HG03342 (cell line): ENCODE measurements at regions not wholly inside any gene's neighbourhood (a gene's known extent, or its start where the extent isn't known, plus 50 kb on each side); places are given as distances from the start of the nearest gene placed in this dataset.
"Not testable (repeated sequence)": the region's sequence is repeated elsewhere in the genome, so short reads cannot be mapped to it uniquely, and the experiment has no call there.

Source experiments
- ATAC-seq: cut with Tn5 transposase; IDR thresholded peaks from one replicate; pipeline ENCODE4 v1.9.1; 2021; ENCODE audit warnings: mild to moderate bottlenecking, moderate library complexity; ENCODE audit not compliant: unreplicated experiment

GRCh38 chr4:138113819-138114400 lies 128.2 kb downstream of the SLC7A11 start:
- ATAC-seq = peak; percentile 27

- ATAC-seq = not testable (repeated sequence)
Observed at GRCh38 chr4:138112890-138113289, 129.3 kb downstream of the SLC7A11 start.

GRCh38 chr4:138112389-138112788 lies 129.8 kb downstream of the SLC7A11 start:
- ATAC-seq = no peak

DNA sequence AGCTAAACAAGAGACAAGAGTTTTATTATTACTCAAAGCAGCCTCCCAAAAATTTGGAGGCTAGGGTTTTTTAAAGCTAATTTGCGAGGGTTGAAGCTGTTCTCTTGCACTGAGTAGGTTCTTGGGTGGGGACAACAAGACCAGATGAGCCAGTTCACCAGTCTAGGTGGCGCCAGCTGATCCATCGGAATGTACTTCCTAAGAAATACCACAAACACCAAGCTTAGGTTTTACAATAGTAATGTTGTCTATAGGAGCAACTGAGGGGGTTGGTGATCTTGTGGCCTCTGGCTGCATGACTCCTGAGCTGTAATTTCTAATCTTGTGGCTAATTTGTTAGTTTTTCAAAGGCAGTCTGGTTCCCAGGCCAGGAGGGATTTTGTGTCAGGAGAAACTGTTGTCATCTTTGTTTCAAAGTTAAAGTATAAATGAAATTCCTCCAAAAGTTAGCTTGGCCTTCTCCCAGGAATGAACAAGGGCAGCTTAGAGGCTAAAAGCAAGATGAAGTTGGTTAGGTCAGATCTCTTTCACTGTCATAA lies 130.6 kb downstream of the SLC7A11 start:
- no peak for ATAC-seq

GRCh38 chr4:138110815-138111214 lies 131.3 kb downstream of the SLC7A11 start:
- no peak for ATAC-seq

DNA sequence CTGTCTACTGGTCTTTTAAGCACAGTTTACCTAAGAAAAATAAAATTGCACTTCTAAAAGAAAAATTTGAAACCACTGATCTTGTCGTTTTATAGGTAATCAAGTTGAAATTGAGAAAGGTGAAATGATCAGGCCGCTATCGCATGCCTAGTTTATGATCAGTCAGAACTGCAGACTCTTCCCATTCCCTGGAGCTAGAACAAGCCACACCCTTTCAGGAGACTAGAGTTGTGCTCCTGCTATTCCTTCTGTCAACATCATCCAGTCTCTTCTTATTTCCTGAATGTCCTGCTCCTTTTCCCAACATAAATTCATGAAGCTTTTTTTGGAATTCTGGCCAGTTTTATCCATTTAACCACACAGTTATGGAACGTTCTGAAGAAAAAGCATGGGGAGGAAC lies 135.1 kb downstream of the SLC7A11 start:
- no peak for ATAC-seq

DNA sequence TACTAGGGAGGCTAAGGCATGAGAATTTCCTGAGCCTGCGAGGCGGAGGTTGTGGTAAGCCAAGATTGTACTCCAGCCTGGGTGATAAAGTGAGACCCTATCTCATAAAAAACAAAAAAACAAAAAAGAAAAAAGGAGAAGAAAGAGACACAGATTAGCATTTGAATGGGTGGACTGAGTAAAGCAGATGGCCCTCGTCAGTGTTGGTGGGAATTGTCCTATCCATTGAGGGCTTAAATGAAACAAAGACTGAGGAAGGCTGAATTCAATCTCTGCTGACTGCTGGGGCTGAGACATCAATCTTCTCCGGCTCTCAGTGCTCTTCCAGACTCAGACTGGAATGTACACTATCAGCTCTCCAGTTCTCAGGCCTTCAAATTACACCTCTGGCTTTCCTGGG lies 136.8 kb downstream of the SLC7A11 start:
- no peak for ATAC-seq

GRCh38 chr4:138104284-138104680 lies 137.9 kb downstream of the SLC7A11 start:
- ATAC-seq = no peak

GRCh38 chr4:138103597-138104283 lies 138.4 kb downstream of the SLC7A11 start:
- ATAC-seq = no peak

DNA sequence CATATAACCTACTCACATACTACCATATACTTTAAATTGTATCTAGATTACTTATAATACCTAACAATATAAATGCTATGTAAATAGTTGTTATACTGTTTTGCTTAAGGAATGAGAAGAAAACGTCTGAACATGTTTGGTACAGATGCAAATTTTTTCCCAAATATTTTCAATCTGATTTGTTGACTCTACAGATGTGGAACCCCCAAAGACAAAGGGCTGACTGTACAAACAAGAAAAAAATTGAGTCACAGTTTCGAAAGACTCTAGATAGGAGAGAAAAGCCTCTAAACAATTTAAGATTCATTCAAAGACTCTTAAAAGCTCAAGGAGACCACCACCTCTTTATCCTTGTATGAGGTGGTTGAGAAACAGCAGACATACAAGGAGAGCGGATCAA lies 142.8 kb downstream of the SLC7A11 start:
- ATAC-seq = no peak

- peak; percentile 47 for ATAC-seq
Observed at GRCh38 chr4:138097912-138098600, 144.1 kb downstream of the SLC7A11 start.

DNA sequence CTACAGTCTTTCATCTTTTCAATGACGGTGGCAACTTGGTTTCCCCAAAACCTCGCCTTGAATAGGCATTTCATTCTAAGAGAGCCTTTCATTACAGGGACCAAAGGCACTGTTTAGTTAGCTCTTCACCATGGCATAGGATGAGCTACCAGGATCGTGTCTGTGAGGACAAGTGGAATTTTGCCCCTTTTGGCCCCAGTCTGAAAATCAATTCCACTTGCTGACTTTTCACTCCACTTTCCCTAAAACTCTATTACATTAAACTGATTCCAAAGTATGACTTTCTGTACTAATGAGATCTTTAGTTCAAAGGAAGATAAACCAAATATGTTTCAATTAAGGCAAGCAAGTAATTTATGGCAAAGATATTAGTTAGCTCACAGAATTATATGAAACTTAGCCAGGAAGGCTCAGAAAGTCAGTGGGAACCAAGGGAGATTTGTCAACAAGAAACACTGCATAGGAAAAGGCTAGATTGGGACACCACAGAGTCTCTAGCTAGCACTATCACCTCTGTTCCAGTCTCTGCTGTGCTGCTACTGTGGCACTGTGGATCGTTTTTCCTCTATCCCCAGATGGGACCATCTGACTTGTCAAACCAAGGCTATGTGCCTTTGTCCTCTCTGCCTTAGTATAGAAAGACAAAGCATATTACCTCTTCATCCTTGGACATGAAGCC lies 145.6 kb downstream of the SLC7A11 start:
- no peak for ATAC-seq

- ATAC-seq = no peak
Observed at GRCh38 chr4:138095378-138095777, 146.8 kb downstream of the SLC7A11 start.

DNA sequence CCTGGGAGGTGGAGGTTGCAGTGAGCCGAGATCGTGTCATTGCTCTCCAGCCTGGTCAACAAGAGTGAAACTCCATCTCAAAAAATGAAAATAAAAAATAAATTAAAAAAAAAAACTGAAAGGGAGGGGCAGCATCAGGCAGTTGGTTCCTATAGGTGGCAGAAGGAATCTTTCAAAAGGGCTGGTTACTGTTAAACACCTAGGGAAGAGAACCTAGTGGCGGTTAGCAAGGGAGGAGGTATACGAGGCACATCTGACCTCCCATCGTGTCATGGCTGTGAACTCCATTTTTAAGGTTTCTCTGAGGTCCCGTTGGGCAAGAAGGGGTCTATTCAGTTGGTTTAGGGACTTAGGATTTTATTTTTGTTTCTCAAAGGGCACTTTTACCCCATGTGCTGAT lies 150.1 kb downstream of the SLC7A11 start:
- no peak for ATAC-seq

GRCh38 chr4:138090918-138091676 lies 151.1 kb downstream of the SLC7A11 start:
- no peak for ATAC-seq

GRCh38 chr4:138090150-138090917 lies 151.8 kb downstream of the SLC7A11 start:
- peak; percentile 87 for ATAC-seq

DNA sequence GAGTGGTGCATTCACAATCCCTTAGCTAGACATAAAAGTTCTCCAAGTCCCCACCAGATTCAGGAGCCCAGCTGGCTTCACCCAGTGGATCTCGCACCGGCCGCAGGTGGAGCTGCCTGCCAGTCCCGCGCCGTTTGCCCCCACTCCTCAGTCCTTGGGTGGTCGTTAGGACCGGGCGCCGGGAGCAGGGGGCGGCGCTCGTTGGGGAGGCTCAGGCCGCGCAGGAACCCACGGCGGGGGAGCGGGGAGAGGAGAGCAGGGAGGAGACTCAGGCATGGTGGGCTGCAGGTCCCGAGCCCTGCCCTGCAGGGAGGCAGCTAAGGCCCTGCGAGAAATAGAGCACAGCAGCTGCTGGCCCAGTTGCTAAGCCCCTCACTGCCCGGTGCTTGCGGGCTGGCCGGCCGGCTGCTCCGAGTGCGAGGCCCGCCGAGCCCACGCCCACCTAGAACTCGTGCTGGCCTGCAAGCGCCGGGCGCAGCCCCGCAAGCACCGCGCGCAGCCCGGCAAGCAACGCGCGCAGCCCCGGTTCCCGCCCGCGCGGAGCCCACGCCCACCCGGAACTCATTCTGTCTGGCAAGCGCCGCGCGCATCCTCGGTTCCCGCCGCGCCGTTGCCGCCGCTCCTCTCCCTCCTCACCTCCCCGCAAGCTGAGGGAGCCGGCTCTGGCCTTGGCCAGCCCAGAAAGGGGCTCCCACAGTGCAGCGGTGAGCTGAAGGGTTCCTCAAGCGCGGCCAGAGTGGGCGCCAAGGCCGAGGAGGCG lies 153.5 kb downstream of the SLC7A11 start:
- ATAC-seq = no peak

DNA sequence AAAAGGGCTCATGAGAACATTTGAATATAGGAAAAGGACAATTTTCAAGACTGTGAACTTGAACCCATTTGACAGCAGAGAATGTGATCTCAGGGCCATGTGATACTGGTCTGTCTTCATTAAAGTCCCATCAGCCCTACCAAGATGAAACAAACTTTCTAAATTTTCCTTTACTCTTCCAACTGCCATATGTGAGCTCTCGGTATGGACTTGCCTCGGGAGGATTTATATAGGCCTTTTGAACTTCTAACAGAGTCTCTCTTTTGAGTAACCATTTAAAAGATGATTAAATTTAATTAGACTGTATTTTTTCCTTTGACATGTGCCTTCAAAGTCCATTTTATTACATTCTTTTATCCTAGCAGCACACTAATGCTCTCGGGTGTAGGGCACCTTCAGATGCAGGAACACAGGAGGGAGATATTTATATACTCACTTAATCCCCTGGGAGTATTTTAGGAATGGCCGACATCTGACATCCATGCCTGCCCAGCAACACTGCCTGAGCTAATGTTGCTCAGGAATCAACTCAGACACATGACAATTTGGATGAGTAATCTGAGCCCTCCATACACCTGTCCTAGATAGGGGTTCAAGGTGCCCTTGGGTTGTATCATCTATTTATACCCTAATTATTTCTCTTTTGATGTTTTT lies 155.0 kb downstream of the SLC7A11 start:
- ATAC-seq = no peak

GRCh38 chr4:138086611-138087041 lies 155.5 kb downstream of the SLC7A11 start:
- no peak for ATAC-seq
